DMS114 treated with DMSO at 0.1 percent for 48 hours (cell line): ENCODE measurements at regions not wholly inside any gene's neighbourhood (a gene's known extent, or its start where the extent isn't known, plus 50 kb on each side); places are given as distances from the start of the nearest gene placed in this dataset.
"Not testable (repeated sequence)": the region's sequence is repeated elsewhere in the genome, so short reads cannot be mapped to it uniquely, and the experiment has no call there.

Experiments
- DNase-seq: peaks from one replicate; lab custom pipeline; 2025; ENCODE audit not compliant: unreplicated experiment; lab: John Stamatoyannopoulos, UW

- DNase-seq = no peak
These were observed 414.7 kb upstream of the PROX1 start for GRCh38 chr1:213572912-213573647.

DNA sequence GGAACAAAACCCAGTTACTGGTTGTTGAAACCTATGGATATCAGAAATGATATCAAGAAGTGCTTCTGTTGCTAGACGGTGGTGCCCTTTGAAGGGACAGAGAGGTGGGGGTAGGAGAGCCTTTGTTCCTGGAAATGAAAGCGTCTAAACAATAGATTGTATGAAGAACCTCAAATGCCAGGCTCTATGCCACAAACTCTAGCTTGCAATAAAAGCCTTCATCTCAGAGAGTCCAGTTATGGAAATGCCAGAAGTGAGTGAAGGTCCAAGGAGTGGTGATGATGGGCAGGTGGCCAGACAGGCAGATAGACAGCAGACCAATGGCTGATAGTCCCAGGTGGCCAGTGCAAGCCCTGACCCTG, 414.1 kb upstream of the PROX1 start:
- DNase-seq = no peak

DNA sequence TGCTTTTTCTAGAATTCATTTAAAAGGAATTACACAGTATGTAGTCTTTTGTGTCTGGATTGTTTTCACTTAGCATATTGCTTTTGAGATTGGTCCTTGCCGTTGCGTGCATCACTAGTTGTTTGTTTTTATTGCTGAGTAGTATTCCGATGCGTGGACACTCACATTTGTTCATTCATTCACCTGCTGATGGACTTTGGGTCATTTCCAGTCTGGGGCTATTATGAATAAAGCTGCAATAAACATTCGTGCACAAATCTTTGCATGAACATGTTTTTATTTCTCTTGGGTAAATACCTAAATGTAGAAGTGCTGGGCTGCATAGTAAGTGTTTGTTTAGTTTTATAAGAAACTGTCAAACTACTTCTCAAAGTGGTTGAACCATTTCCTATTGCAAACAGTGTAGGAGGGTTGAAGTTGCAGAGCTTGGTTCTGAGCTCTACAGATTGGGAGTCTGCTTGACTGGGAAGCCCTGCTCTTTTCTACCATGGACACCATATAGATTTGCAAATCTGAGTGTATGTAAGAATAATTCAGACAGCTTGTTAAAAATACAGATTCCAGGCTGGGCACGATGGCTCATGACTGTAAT, 404.7 kb upstream of the PROX1 start:
- no peak for DNase-seq

GRCh38 chr1:213584272-213584671, 403.5 kb upstream of the PROX1 start:
- no peak for DNase-seq

DNA sequence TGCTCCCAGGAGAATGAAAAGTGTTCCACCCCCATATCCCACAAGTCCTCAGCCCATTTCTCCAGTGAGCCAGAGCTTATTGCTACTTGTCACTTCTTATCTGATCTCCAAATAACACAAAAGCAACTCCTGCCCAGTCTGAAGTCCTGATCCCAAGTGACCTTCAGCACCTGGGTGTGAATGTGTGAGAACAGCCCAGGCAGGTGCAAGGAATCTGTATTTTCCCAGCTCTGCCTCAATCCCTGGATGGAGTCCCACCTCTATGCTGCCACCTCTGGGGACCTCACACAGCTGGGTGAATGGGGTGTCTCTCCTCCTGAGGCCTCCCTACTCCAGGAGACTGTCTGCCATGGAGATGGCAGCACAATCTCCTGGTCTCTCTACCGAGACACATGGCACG, 402.4 kb upstream of the PROX1 start:
- DNase-seq = no peak

DNA sequence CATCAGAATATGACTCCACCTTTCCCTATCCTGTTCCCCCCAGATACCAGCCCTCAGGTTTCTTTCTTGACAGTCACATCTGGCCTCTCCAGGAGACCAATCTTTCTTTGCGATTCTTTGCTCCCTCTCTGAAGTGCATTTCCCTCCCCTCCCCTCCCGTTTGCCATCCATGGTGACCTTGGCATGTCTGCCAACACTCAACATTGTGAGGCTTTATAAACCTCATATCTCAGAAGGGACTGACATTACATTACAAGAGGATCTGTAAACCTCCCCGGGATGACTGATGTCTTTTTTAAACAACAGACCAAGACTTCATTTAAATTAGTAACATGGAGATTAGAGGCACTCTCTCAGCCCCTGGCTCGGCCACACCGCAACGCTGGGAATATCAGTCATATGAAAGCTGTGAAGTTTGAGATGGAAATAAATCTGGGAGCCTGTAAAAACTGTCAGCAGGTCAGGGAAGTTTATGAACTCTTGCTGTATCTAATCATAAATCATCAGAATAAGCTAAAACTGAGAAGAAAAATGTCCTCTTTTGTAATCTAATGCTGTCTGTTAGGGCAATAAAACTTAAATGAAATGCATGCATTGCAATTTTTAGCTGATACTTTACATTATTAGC, 401.7 kb upstream of the PROX1 start:
- DNase-seq = no peak

- DNase-seq = no peak
These were observed 401.2 kb upstream of the PROX1 start for GRCh38 chr1:213586587-213586972.

GRCh38 chr1:213596729-213597128, 391.0 kb upstream of the PROX1 start:
- no peak for DNase-seq

DNA sequence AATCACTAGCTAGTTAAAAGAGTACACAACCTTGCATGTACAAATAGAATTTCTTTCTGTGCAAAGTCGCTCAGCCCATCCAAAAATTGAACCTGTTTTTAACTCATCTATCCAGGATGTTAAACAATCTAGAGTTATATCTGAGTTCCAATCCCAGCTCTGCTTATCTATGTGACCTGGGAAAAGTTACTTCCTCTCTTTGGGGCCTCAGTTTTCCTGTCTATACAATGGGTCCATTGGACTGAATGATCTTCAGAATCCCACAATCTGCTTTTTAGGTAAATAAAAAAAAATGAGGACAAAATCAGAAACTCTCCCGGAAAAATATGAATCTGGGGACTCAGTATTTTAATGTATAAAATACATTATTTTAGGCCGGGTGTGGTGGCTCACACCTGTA, 389.5 kb upstream of the PROX1 start:
- no peak for DNase-seq

DNA sequence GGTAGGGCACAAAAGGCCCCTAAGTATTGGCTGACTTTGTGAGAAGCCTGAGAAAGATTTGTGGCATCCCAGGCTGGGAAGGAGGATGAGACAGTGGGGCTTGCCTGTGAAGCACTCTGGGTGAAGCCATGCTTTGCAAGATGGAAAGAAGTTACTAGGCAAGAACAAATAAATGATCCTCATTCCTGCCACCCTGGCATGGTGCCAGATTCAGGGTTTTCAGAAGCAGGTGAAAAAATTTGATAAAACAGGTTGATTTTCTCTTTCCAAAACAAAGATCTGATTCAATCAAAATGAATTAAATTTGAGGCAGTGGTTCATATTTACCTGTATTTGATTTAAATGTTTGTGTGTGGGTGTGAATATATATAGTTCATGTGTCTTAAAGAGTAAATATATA, 386.9 kb upstream of the PROX1 start:
- DNase-seq = no peak

DNA sequence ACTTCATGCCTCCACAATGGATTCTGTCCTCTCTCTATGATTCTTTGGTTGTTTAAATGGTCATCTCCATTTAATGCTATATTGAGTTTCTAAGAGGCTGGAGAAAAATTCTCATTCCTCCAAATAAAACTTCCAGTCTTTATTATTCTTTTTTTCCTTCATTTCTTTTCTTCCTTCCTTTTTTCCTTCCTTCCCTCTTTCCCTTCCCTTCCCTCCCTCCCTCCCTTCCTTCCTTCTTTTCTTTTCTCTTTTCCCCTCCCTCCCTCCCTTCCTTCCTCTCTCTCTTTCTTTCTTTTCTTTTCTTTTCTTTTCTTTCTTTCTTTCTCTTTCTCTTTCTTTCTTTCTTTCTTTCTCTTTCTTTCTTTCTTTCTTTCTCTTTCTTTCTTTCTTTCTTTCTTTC, 386.1 kb upstream of the PROX1 start:
- DNase-seq = not testable (repeated sequence)

DNA sequence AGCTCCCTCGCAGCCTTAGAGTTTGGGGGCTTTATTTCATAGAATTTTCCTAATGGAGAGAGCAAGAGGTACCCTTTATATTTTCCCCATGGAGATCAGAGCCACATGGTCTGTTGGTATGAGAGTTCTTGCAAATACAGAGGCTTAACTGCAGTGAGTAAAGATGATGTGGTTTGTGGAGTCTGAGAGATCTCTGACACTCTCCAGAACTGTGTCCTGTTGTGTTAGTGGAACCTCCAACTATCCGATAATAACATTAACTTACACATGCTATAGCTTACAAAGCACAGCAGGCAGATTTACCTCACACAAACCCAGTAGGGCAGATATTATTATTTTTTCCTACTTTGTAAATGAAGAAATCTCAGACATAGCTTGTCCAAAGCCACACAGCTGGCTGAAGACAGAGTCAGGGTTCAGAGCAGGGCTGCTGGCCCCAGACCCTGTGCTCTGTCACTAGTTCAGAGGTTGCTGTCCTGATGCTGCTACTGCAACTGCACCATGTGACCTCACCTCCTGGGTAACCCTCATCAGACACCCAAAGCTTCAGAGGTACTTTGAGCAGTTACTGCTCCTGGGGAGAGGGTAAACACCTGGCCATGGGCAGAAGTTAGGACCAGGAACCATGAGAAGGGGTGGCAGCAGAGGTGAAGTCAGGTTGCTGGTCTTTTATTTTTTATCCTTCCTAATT, 384.8 kb upstream of the PROX1 start:
- DNase-seq = no peak

DNA sequence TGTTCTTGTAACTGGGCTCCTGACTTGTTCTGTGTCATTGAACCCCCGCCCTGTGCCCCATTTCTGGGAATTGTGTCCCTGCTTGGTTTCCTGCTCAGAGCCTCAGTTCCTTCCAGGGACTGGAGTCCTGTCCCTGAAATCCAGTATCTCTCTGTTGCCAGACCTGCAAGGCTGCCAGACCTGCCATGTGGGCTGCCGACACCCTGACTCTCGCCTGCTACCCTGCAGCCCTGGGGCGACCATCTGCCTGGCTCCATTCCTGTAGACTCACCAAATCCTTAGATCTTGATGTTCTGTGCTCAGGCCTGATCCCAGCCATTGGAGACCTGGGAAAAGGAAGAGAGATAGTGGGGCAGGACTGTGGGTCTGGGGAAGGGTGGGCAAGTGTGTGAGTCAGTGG, 383.3 kb upstream of the PROX1 start:
- no peak for DNase-seq

GRCh38 chr1:213605732-213606131, 382.0 kb upstream of the PROX1 start:
- DNase-seq = no peak

GRCh38 chr1:213606252-213606820, 381.4 kb upstream of the PROX1 start:
- DNase-seq = no peak

- no peak for DNase-seq
These were observed 374.2 kb upstream of the PROX1 start for GRCh38 chr1:213613549-213613948.

DNA sequence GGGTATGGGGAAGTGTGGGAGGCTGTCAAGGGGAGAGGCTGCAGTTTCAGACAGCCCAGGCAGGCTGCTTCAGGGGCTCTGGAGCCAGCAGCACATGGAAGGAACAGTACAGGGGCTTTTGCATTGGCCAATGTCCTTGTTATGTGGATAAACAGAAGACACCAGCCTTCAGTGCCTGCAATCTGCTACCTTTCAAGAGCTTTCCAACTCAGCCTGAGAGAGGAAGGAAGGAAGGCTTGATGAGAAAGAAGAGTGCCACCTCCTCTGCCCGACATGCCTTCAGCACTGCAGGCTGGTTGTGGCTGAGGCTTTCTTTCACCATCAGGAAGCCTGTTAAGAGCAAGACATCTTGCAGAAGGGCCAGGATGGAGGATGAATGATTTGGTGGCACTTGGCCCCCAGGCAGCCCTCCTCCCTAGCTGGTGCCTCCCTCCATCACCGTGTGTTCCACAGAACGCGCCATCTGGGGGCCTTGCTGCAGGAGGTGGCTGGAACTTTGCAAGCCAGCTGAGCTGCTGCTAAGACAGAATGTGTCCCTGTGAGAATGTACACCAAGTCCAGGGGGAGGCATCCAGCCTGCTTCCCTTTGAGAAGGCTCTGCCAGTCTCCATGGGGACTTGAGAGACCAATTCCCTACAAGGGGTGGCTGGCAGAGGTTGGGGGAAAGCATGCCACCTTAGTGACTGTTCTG, 372.4 kb upstream of the PROX1 start:
- no peak for DNase-seq

GRCh38 chr1:213617133-213617532, 370.6 kb upstream of the PROX1 start:
- no peak for DNase-seq

DNA sequence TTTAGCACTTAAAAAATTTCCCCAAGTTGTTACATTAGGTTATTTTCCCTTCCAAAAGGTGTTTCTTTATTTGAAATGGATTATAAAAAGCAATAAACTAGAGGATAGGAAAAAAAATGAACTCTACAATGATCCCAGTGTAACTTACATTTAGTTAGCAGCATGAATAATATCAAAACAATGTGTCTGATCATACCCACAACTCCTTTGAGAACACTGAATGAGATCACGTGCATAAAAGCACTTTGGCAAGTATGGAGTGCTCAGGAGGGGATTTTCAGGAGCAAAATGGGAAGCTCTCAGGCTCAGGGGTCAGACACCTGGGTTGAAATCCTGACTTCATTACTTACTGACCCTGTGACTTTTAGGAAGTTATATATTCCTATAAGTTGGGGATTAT, 369.7 kb upstream of the PROX1 start:
- DNase-seq = no peak

DNA sequence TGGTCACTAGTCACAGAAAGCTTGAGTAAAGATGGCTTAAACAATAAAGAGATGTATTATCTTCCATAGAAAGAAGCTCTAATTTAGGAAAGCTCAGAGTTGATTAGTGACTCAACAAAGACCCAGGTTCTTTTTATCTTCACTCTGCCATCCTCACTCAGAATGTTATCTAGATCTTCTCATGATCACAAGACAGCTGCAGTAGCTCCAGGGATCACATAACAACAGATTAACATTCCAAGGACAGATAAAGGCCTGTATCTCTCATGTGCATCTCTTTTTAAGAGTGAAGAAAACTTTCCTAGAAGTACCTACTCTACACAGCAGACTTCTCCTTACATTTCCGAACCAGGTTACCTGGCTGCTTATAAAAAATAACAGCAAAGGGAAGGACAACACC, 368.7 kb upstream of the PROX1 start:
- no peak for DNase-seq

- no peak for DNase-seq
These were observed 366.7 kb upstream of the PROX1 start for GRCh38 chr1:213621077-213621476.
